ENCODE measurements at regions not wholly inside any gene's neighbourhood (a gene's known extent, or its start where the extent isn't known, plus 50 kb on each side); places are given as distances from the start of the nearest gene placed in this dataset.
A peak's percentile ranks its signal among the peaks of the same experiment; 100 is the strongest.
"Not testable (repeated sequence)": the region's sequence is repeated elsewhere in the genome, so short reads cannot be mapped to it uniquely, and the experiment has no call there.

DNA sequence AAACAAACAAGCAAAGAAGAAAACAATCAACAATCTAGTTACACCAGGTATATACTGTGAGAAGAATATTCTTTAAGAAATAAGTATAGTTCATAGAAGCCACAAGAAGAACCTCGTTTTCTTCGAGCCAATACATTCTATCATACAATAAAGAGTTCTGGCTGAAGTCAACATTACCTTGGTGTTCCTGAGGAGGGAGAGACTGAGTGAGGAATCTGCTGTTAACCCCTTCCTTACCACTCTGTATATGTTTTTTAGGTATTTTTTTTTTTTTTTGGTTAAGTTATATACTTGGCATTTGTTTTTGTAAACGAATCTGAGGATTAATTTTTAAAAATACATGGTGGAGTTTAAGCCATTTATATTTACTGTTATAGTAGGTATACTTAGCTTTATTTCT is 412.5 kb downstream of the NUP35 start:
- no peak for DNase-seq

DNA sequence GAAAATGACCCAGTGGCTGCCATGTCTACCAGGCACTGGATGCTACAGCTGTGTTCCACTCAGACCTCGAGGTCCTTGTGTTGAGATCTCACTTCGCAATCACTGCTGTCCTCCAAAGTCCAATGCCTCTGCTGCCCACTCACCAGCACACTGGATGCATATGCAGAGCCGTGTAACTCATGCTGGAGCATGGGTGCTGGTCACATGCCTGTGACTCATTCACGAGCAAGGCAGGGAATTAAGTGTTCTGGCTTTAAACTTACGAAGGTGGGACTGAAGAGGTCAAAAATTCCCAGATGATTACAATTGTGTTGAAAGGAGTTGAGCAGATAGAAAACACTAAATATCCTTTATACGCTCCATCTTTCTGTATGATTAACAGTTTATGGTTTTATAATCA is 417.5 kb downstream of the NUP35 start:
- no peak for DNase-seq

GRCh38 chr2:183542606-183543005 is 418.4 kb downstream of the NUP35 start:
- DNase-seq = no peak

DNA sequence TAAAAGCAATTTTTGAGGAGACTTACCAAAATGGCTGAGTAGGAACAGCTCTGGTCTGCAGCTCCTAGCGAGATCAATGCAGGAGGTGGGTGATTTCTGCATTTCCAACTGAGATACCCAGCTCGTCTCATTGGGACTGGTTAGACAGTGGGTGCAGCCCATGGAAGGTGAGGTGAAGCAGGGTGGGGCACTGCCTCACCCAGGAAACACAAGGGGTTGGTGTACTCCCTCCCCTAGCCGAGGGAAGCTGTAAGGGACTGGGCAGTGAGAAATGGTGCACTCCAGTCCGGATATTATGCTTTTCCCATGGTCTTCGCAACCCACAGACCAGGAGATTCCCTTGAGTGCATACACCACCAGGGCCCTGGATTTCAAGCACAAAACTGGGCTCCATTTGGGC is 419.0 kb downstream of the NUP35 start:
- DNase-seq = no peak

GRCh38 chr2:183543731-183544130 is 419.5 kb downstream of the NUP35 start:
- no peak for DNase-seq

GRCh38 chr2:183546560-183547350 is 422.5 kb downstream of the NUP35 start:
- not testable (repeated sequence) for DNase-seq

DNA sequence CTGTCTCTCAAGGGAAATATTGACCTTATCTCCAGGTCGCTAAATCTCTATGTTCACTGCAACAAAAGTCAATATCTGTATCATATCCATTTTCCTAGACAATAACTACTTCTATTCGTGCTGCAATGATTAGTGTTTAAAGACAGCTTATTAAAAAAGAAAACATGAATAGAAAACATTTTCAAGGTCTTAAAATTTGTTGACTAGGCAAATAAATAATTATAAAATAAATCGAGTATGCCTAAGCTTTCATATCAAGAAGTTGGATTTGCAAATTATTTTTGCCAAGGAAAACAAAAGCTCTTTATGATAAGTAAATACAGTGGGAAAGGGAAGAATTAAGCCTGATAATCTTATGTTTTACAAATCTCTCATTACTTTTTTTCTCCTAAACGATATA is 428.5 kb downstream of the NUP35 start:
- no peak for DNase-seq

DNA sequence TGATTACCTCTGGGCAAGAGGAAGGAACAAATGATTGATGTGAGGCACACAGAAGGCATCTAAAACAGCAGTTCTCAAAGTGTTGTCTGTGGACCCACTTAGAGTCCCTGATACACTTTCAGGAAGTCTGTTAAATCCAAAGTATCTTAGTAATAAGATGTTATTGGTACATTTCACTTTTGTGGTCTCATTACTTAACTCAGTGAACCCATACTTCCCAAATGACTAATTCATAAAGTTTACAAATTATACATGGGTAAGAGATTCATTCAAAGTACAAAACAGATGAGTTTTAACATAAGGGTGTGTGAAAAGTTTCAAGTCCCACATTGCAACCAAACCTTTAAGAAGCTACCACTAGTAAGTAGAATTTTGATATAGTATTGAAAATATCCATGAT is 440.5 kb downstream of the NUP35 start:
- DNase-seq = no peak

GRCh38 chr2:183575481-183575880 is 451.2 kb downstream of the NUP35 start:
- DNase-seq = no peak

DNA sequence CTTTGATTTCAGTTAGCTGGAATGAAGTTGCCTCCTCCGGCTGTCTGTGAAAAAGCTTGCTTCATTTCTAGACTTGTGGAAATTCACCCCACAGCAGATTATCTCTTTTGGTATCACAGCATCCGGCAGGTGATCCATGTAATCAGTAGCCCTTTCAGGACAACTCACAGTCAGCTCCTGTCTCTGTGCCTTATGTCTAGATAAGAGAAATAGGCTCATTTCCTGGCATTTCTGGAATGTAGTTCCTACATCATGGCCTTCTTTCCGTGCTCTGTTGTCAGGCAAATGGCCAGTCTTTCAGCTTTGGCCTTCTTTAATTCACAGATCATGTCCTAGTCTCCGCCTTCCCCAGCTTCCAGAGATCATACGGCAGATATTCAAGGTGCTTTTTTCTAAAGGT is 455.4 kb downstream of the NUP35 start:
- no peak for DNase-seq

DNA sequence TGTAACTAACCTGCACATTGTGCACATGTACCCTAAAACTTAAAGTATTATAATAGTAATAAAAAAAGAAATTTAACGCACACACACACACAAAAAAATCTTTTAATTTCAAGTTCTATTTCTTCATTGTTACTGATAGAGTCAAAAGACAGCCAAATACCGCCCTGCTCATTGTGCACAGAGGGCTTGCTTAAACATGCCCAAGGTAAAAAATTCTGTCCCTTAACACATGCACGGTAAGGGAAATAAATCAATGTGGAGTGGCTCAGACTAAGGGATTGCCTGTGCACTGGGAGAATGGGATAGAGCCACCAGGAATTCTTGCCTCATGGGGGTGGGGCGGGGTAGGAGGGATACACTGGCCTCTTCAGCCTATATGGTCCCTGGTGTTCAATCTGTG is 468.0 kb downstream of the NUP35 start:
- no peak for DNase-seq

GRCh38 chr2:183594150-183594549 is 469.9 kb downstream of the NUP35 start:
- DNase-seq = no peak

- no peak for DNase-seq
These were observed 473.6 kb downstream of the NUP35 start for GRCh38 chr2:183597841-183598240.

- DNase-seq = no peak
These were observed 479.8 kb downstream of the NUP35 start for GRCh38 chr2:183604065-183604464.

DNA sequence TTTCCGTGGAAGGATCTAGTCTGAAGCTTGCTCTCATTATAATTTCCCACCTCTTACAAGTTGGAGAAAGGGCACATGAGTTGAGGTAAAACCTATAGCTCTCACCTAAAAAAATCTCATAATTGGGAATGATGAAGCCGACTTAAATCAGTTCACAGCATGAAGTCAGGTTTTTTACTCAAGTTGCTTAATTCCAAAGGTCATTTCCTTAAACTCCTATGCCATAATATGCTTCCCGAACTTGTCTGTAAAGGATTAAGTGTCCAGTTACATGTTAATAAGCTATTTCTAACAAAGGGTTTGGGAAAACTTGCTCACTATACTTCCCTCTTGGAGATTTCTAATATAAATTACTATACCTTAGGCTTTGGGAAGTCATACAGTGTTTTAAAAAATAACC is 481.2 kb downstream of the NUP35 start:
- DNase-seq = no peak

- no peak for DNase-seq
These were observed 481.9 kb downstream of the NUP35 start for GRCh38 chr2:183606022-183606717.

- no peak for DNase-seq
These were observed 482.5 kb downstream of the NUP35 start for GRCh38 chr2:183606718-183607085.

DNA sequence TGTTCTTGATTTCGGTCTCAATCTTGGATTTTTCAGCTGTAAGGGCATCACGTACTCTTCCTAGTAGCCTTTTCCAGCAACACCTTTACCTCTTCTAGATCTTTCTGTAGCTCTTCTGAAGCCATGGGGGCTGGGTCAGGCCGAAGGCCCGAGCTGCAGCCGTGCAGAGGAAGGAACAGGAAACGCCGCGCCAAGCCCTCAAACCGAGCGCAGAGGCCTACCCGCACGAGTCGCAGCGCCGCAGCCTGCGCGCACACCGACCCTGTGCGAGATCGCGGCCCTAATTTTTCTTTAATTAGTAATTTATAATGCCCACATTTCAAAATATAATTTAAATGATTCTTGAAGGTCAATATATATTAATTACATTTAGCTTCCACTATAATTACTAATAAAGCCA is 483.8 kb downstream of the NUP35 start:
- no peak for DNase-seq

GRCh38 chr2:183608747-183609146 is 484.5 kb downstream of the NUP35 start:
- DNase-seq = no peak

DNA sequence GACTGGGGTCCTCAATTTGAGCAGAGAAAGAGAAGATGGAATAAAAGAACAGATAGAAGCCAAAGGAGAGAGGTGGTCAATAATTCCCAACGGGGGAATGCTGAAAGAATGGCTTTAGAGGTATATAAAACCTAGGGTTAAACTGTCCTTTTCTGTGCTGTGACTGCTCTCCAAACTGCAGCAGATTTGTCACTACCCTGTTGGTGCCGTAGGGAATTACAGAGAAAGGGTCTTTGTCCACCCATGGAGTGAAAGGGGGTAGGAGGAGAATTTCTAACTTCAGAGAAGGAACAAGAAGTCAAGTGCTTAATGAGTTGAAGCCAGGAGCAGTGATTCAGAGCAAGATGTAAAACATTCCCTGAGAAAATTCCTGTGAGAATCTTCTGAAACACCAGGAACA is 486.5 kb downstream of the NUP35 start:
- DNase-seq = no peak

DNA sequence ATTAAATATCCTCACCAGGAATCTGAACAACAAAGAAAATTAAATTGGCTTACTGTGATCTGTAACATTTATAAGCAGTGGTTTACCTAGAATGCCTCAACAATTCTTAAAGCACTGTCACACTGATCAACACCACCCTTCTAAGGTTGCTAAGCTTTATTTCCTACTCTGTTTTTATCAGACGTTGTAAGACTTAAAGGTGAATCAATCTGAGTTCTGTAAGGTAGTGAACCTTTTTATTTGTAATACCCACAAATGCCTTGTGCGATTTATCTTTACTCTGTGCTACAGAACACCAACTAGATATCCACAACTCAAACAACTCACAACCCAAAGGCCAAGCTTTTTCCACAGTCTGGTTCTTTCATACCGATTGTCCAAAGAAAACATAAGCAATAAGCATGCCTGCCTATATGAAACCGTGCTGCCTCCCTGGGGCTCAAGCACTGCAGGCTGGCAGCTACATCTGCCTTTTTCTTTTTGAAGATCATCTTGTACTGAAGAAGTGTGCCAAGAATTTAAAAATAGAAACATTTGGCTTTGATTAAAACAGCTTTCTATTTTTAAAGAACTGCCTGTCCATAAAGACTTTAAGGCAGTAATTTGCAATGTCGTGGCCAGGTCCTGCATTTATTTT is 490.7 kb downstream of the NUP35 start:
- DNase-seq = peak in 1 of 14 donors; percentile 77

- DNase-seq = no peak
These were observed 499.0 kb downstream of the NUP35 start for GRCh38 chr2:183623227-183623626.

DNA sequence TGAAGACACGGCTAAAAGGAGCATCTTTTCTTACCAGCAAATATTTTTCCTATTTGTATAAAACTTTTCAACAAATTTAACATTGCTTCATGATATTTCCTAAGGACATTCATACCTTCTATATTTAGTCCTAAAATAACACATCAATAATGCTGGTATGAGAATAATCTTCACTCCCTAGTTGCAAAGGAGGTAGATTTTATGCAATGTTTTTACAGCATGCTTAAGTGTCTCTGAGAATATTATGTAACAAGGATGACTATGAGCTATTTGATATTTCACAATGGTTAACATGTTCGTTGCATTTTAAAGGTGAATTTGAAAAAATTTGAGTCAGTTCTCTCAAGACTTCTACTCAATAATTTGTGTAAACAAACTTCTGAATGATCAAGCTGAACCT is 506.7 kb downstream of the NUP35 start:
- DNase-seq = no peak

- DNase-seq = no peak
These were observed 531.9 kb downstream of the NUP35 start for GRCh38 chr2:183656121-183656520.
